KMS-11 (cell line): ENCODE measurements at regions not wholly inside any gene's neighbourhood (a gene's known extent, or its start where the extent isn't known, plus 50 kb on each side); places are given as distances from the start of the nearest gene placed in this dataset.

Experiments used
- H2AFZ ChIP-seq: fragments of 200-600 bp; sonication (generic); 2 replicates; pipeline ENCODE4 v1.6.1; 2016; ENCODE audit warnings: antibody characterized with exemption, mixed run types, low read depth
- H3K27ac ChIP-seq: fragments of 200-600 bp; sonication (generic); 2 replicates; pipeline ENCODE4 v1.6.1; 2016; ENCODE audit warnings: mild to moderate bottlenecking, mixed run types
- H3K27me3 ChIP-seq: fragments of 200-600 bp; sonication (generic); 2 replicates; pipeline ENCODE4 v1.6.1; 2017; ENCODE audit warnings: mild to moderate bottlenecking, low read depth, mixed run types, moderate library complexity; ENCODE audit not compliant: insufficient read depth
- H3K36me3 ChIP-seq: fragments of 200-600 bp; sonication (generic); 2 replicates; pipeline ENCODE4 v1.6.1; 2017; ENCODE audit warnings: mild to moderate bottlenecking, mixed run types; ENCODE audit not compliant: insufficient read depth
- H3K4me1 ChIP-seq: fragments of 200-600 bp; sonication (generic); 2 replicates; pipeline ENCODE4 v1.6.1; 2016; ENCODE audit warnings: mild to moderate bottlenecking, low read depth, mixed run types; ENCODE audit not compliant: poor library complexity, severe bottlenecking
- H3K4me2 ChIP-seq: fragments of 200-600 bp; sonication (generic); 2 replicates; pipeline ENCODE4 v1.7.0; 2016; ENCODE audit warnings: mild to moderate bottlenecking, mixed run types
- H3K4me3 ChIP-seq: fragments of 200-600 bp; sonication (generic); IDR thresholded peaks from 2 replicates; pipeline ENCODE4 v1.6.1; 2017; ENCODE audit warnings: low read depth, low read length, mixed read lengths; ENCODE audit not compliant: insufficient read depth
- H3K79me2 ChIP-seq: fragments of 200-600 bp; sonication (generic); 2 replicates; pipeline ENCODE4 v1.6.1; 2016; ENCODE audit warnings: low read depth, mixed run types; ENCODE audit not compliant: insufficient read depth
- H3K9ac ChIP-seq: fragments of 200-600 bp; sonication (generic); 2 replicates; pipeline ENCODE4 v1.6.1; 2016; ENCODE audit warnings: mild to moderate bottlenecking, mixed run types
- H4K20me1 ChIP-seq: fragments of 200-600 bp; sonication (generic); 2 replicates; pipeline ENCODE4 v1.6.1; 2016; ENCODE audit warnings: mild to moderate bottlenecking, mixed run types; ENCODE audit not compliant: insufficient read depth
- CTCF ChIP-seq: fragments of 200-600 bp; sonication (generic); conservative IDR thresholded peaks from 2 replicates; pipeline ENCODE4 v1.6.1; 2017; ENCODE audit warnings: low read depth, mild to moderate bottlenecking, antibody characterized with exemption, low read length, moderate library complexity, mixed read lengths

GRCh38 chr10:6361869-6362268, 159.1 kb downstream of the PFKFB3 start:
- Histone ChIP-seq H3K27ac (no peak overlapping the region), H3K4me2 (no peak overlapping the region), H4K20me1 (no peaks in the 10 kb centered on the region), H3K4me3 (no peak overlapping the region), H3K27me3 (no peaks in the 10 kb centered on the region), H3K36me3 (no peaks in the 10 kb centered on the region), H3K4me1 (peaks cover 6% of the 10 kb centered on the region), H3K9ac (no peak overlapping the region), H2AFZ (no peak overlapping the region), H3K79me2 (no peaks in the 10 kb centered on the region)
- TF ChIP-seq CTCF: no peak

GRCh38 chr10:6362879-6363278, 160.1 kb downstream of the PFKFB3 start:
- no peaks in the 10 kb centered on the region for H3K79me2 ChIP-seq
- H3K4me2 ChIP-seq: no peak overlapping the region
- H3K27ac ChIP-seq: no peak overlapping the region
- TF ChIP-seq CTCF: no peak
- H3K9ac ChIP-seq: no peak overlapping the region
- no peaks in the 10 kb centered on the region for H4K20me1 ChIP-seq
- no peak overlapping the region for H2AFZ ChIP-seq
- H3K36me3 ChIP-seq: no peaks in the 10 kb centered on the region
- H3K27me3 ChIP-seq: no peaks in the 10 kb centered on the region
- H3K4me3 ChIP-seq: no peak overlapping the region
- peaks cover 6% of the 10 kb centered on the region for H3K4me1 ChIP-seq

GRCh38 chr10:6363511-6363910, 160.8 kb downstream of the PFKFB3 start:
- Histone ChIP-seq H3K9ac (no peak overlapping the region), H3K79me2 (no peaks in the 10 kb centered on the region), H2AFZ (no peak overlapping the region), H3K27ac (no peak overlapping the region), H3K4me2 (no peak overlapping the region), H3K4me1 (peaks cover 6% of the 10 kb centered on the region), H3K27me3 (no peaks in the 10 kb centered on the region), H3K36me3 (no peaks in the 10 kb centered on the region), H4K20me1 (no peaks in the 10 kb centered on the region), H3K4me3 (no peak overlapping the region)
- TF ChIP-seq CTCF: no peak

GRCh38 chr10:6364283-6364682, 161.6 kb downstream of the PFKFB3 start:
- Histone ChIP-seq H2AFZ (no peak overlapping the region), H4K20me1 (no peaks in the 10 kb centered on the region), H3K4me2 (no peak overlapping the region), H3K4me1 (peaks cover 6% of the 10 kb centered on the region), H3K4me3 (no peak overlapping the region), H3K79me2 (no peaks in the 10 kb centered on the region), H3K9ac (no peak overlapping the region), H3K27me3 (no peaks in the 10 kb centered on the region), H3K36me3 (no peaks in the 10 kb centered on the region), H3K27ac (no peak overlapping the region)
- TF ChIP-seq CTCF: no peak

- Histone ChIP-seq H3K9ac (no peak overlapping the region), H3K27ac (no peak overlapping the region), H4K20me1 (no peaks in the 10 kb centered on the region), H3K36me3 (no peaks in the 10 kb centered on the region), H3K4me3 (no peak overlapping the region), H3K79me2 (no peaks in the 10 kb centered on the region), H3K4me2 (no peak overlapping the region), H3K27me3 (no peaks in the 10 kb centered on the region), H2AFZ (no peak overlapping the region), H3K4me1 (peaks cover 2% of the 10 kb centered on the region)
- no peak for TF ChIP-seq CTCF
Measured at GRCh38 chr10:6364893-6365292, 162.2 kb downstream of the PFKFB3 start.
